NT2/D1 (cell line): ENCODE measurements at regions not wholly inside any gene's neighbourhood (a gene's known extent, or its start where the extent isn't known, plus 50 kb on each side); places are given as distances from the start of the nearest gene placed in this dataset.

Experiments
- SUZ12 ChIP-seq: IDR thresholded peaks from 2 replicates; pipeline ENCODE4 v1.6.1; 2011; ENCODE audit not compliant: insufficient read length, insufficient read depth; ENCODE audit errors: extremely low read depth
- ZNF274 ChIP-seq: IDR thresholded peaks from 2 replicates; pipeline ENCODE4 v1.6.1; 2011; ENCODE audit warnings: mild to moderate bottlenecking, low read depth, low read length

DNA sequence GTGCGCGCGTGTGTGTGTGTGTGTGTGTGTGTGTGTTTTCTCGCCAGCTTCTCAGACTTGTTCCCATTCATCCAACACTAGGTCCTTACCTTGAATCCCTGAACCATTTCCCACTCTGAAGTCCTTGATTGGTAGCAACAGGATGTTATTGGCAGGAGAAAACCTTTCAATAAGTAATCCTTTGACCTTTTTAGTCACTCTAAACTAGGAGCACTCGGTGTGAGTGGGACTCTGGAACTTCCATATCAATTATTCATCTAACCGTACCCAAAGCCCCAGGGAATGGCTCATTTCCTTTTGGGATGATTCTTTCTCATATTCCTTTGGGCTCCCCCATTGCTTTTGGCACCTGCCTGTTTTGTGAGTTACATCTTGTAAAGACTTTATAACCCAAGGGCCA lies 140.2 kb upstream of the SPRED1 start:
- TF ChIP-seq SUZ12 (no peak), ZNF274 (no peak)
